ENCODE measurements at regions not wholly inside any gene's neighbourhood (a gene's known extent, or its start where the extent isn't known, plus 50 kb on each side); places are given as distances from the start of the nearest gene placed in this dataset.
"Not testable (repeated sequence)": the region's sequence is repeated elsewhere in the genome, so short reads cannot be mapped to it uniquely, and the experiment has no call there.

DNA sequence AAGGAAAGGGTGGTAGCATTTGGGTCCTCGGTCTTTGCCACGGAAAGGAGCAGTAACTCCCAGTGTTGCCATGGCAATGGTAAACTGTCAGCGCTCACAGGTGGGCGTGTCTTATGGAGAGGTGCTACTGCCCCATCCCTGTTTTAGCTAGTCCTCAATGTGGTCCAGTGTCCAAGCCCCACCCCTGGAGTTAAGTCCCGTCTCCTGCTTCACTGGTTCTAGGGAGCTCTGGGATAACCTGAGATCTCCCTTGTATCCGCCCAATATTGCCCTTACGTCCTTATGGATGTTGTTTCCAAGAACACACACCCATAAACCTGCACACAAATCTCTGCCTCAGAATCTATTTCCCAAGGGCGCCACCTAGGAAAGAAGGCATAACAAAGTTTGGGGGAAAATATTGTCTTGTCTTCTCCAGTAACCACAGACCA lies 64.2 kb downstream of the SPRING1 start:
- Histone ChIP-seq H3K36me3 (no peaks in the 10 kb centered on the region), H3K4me1 (peaks cover 0 to 9% (median 6%) of the 10 kb centered on the region in 4 donors), H3K4me3 (no peak overlapping the region), H3K9me3 (no peaks in the 10 kb centered on the region), H3K27ac (no peak overlapping the region), H3K27me3 (no peaks in the 10 kb centered on the region)
- no peak for DNase-seq
- TF ChIP-seq, protein P1, sequence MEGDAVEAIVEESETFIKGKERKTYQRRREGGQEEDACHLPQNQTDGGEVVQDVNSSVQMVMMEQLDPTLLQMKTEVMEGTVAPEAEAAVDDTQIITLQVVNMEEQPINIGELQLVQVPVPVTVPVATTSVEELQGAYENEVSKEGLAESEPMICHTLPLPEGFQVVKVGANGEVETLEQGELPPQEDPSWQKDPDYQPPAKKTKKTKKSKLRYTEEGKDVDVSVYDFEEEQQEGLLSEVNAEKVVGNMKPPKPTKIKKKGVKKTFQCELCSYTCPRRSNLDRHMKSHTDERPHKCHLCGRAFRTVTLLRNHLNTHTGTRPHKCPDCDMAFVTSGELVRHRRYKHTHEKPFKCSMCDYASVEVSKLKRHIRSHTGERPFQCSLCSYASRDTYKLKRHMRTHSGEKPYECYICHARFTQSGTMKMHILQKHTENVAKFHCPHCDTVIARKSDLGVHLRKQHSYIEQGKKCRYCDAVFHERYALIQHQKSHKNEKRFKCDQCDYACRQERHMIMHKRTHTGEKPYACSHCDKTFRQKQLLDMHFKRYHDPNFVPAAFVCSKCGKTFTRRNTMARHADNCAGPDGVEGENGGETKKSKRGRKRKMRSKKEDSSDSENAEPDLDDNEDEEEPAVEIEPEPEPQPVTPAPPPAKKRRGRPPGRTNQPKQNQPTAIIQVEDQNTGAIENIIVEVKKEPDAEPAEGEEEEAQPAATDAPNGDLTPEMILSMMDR (IDR thresholded peaks at IDR 0.05), result no peak
- intact Hi-C loops (cut with DNase I; ENCODE audit: low total_unique reads), result no loop called here

- peaks cover 0 to 9% (median 6%) of the 10 kb centered on the region in 4 donors for H3K4me1 ChIP-seq
- no peak overlapping the region for H3K27ac ChIP-seq
- TF ChIP-seq, protein P1 (IDR thresholded peaks at IDR 0.05), result no peak
- intact Hi-C loops (cut with DNase I; ENCODE audit: low total_unique reads), result no loop called here
- no peak overlapping the region for H3K4me3 ChIP-seq
- H3K36me3 ChIP-seq, result no peaks in the 10 kb centered on the region
- no peaks in the 10 kb centered on the region for H3K9me3 ChIP-seq
- DNase-seq, result no peak
- no peaks in the 10 kb centered on the region for H3K27me3 ChIP-seq
Observed at GRCh38 chr12:116672842-116673516, 64.9 kb downstream of the SPRING1 start.

- H3K9me3 ChIP-seq, result no peaks in the 10 kb centered on the region
- H3K4me1 ChIP-seq, result peaks cover 0 to 7% (median 3%) of the 10 kb centered on the region in 4 donors
- no peak overlapping the region for H3K4me3 ChIP-seq
- DNase-seq, result no peak
- H3K36me3 ChIP-seq, result no peaks in the 10 kb centered on the region
- intact Hi-C loops (cut with DNase I; ENCODE audit: low total_unique reads), result no loop called here
- TF ChIP-seq, protein P1 (IDR thresholded peaks at IDR 0.05), result no peak
- no peak overlapping the region for H3K27ac ChIP-seq
- H3K27me3 ChIP-seq, result no peaks in the 10 kb centered on the region
Observed at GRCh38 chr12:116672010-116672409, 65.9 kb downstream of the SPRING1 start.

DNA sequence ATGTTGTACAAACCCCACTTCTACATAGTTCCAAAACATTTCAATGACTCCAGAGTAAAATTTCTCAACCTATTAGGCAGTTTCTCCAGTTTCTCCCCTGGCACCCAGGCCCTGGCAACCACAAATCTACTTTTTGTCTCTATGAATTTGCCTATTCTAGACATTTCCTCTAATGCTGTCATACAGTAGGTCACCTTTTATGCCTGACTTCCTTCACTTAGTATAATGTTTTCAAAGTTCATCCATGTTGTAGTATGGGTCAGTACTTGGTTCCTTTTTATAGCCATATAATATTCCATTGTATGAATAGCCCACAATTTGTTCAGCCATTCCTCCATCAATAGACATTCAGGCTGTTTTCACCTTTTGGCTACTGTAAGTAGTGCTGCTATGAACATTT lies 67.0 kb downstream of the SPRING1 start:
- no peaks in the 10 kb centered on the region for H3K36me3 ChIP-seq
- intact Hi-C loops (cut with DNase I; ENCODE audit: low total_unique reads), result no loop called here
- no peaks in the 10 kb centered on the region for H3K27me3 ChIP-seq

GRCh38 chr12:116667752-116668151 lies 70.1 kb downstream of the SPRING1 start:
- no peaks in the 10 kb centered on the region for H3K9me3 ChIP-seq
- H3K27me3 ChIP-seq, result no peaks in the 10 kb centered on the region
- intact Hi-C loops (cut with DNase I; ENCODE audit: low total_unique reads), result no loop called here
- H3K4me3 ChIP-seq, result no peak overlapping the region
- H3K36me3 ChIP-seq, result no peaks in the 10 kb centered on the region
- no peaks in the 10 kb centered on the region for H3K4me1 ChIP-seq
- TF ChIP-seq, protein P1 (IDR thresholded peaks at IDR 0.05), result no peak
- H3K27ac ChIP-seq, result no peak overlapping the region
- DNase-seq, result no peak

More for the DNA sequence above, 67.0 kb downstream of the SPRING1 start:
- no peaks in the 10 kb centered on the region for H3K9me3 ChIP-seq
- no peak for DNase-seq
- TF ChIP-seq, protein P1 (IDR thresholded peaks at IDR 0.05), result no peak
- no peak overlapping the region for H3K27ac ChIP-seq
- H3K4me3 ChIP-seq, result no peak overlapping the region
- H3K4me1 ChIP-seq, result no peaks in the 10 kb centered on the region

DNA sequence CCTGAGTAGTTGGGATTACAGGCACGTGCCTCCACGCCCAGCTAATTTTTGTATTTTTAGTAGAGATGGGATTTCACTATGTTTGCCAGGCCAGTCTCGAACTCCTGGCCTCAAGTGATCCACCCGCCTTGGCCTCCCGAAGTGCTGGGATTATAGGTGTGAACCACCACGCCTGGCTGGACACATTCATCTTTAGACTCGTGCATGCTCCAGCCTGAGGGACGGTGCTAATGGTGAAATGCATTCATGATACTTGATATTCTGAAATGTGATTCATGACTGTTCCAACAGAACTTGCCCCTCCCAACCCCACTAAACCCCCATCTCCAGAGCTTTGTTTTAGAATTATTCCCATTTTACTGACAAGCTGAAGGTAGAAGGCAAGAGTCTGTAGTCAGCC lies 71.0 kb downstream of the SPRING1 start:
- DNase-seq; H3K27me3 ChIP-seq; H3K27ac ChIP-seq; H3K36me3 ChIP-seq; H3K9me3 ChIP-seq; H3K4me3 ChIP-seq; H3K4me1 ChIP-seq; intact Hi-C loops (cut with DNase I; ENCODE audit: low total_unique reads): not testable (repeated sequence)
